ENCODE measurements at regions not wholly inside any gene's neighbourhood (a gene's known extent, or its start where the extent isn't known, plus 50 kb on each side); places are given as distances from the start of the nearest gene placed in this dataset.

DNA sequence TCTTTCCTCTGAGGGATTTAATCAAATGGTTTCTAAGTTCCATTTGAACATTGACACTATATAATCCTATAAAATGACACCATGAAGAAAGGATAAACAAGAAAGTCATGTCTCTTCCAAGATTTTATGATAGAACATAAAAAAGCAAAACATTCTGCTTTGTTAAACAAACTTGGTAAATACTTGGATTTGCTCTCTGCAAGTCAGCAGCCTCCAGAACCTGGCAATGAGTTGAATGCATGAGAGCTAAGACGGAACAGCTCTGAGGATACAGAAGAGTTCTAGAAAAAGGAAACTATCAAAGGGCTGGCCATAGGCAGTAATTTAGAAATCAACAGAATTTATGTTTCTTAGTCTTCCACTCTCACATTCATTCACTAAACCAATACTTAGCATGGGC lies 656.0 kb upstream of the ID4 start:
- TF ChIP-seq CTCF (IDR thresholded peaks at IDR 0.05) = no peak
- TF ChIP-seq POLR2A (IDR thresholded peaks at IDR 0.05) = no peak
